ENCODE measurements at regions not wholly inside any gene's neighbourhood (a gene's known extent, or its start where the extent isn't known, plus 50 kb on each side); places are given as distances from the start of the nearest gene placed in this dataset.

GRCh38 chr1:228979774-228980173 is 244.5 kb downstream of the RHOU start:
- Histone ChIP-seq H3K79me2 (ENCODE audit: low read length) (no peaks in the 10 kb centered on the region), H3K4me3 (ENCODE audit: low read length) (no peak overlapping the region), H3K27me3 (ENCODE audit: low read depth, low read length) (peaks cover 25% of the 10 kb centered on the region), H3K9me3 (ENCODE audit: insufficient read depth, low read length) (no peaks in the 10 kb centered on the region), H3K4me1 (ENCODE audit: low read length) (no peaks in the 10 kb centered on the region), H3K9ac (ENCODE audit: low read length) (no peak overlapping the region), H3K27ac (ENCODE audit: low read length) (no peak overlapping the region), H2AFZ (ENCODE audit: low read depth, low read length) (no peak overlapping the region), H3K4me2 (ENCODE audit: low read length) (no peak overlapping the region), H3K36me3 (replicated peaks; ENCODE audit: low read depth, low read length) (no peaks in the 10 kb centered on the region), H4K20me1 (ENCODE audit: insufficient read depth, low read length) (no peaks in the 10 kb centered on the region)
- TF ChIP-seq EZH2phosphoT487 (IDR thresholded peaks at IDR 0.05; ENCODE audit: low read depth) = no peak
- TF ChIP-seq, protein P1, sequence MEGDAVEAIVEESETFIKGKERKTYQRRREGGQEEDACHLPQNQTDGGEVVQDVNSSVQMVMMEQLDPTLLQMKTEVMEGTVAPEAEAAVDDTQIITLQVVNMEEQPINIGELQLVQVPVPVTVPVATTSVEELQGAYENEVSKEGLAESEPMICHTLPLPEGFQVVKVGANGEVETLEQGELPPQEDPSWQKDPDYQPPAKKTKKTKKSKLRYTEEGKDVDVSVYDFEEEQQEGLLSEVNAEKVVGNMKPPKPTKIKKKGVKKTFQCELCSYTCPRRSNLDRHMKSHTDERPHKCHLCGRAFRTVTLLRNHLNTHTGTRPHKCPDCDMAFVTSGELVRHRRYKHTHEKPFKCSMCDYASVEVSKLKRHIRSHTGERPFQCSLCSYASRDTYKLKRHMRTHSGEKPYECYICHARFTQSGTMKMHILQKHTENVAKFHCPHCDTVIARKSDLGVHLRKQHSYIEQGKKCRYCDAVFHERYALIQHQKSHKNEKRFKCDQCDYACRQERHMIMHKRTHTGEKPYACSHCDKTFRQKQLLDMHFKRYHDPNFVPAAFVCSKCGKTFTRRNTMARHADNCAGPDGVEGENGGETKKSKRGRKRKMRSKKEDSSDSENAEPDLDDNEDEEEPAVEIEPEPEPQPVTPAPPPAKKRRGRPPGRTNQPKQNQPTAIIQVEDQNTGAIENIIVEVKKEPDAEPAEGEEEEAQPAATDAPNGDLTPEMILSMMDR (IDR thresholded peaks at IDR 0.05; ENCODE audit: low read depth, low read length) = no peak

- Histone ChIP-seq H3K36me3 (replicated peaks; ENCODE audit: low read depth, low read length) (no peaks in the 10 kb centered on the region), H3K4me1 (ENCODE audit: low read length) (no peaks in the 10 kb centered on the region), H2AFZ (ENCODE audit: low read depth, low read length) (no peak overlapping the region), H3K4me3 (ENCODE audit: low read length) (no peak overlapping the region), H3K9ac (ENCODE audit: low read length) (no peak overlapping the region), H3K27me3 (ENCODE audit: low read depth, low read length) (peaks cover 25% of the 10 kb centered on the region), H4K20me1 (ENCODE audit: insufficient read depth, low read length) (no peaks in the 10 kb centered on the region), H3K27ac (ENCODE audit: low read length) (no peak overlapping the region), H3K79me2 (ENCODE audit: low read length) (no peaks in the 10 kb centered on the region), H3K4me2 (ENCODE audit: low read length) (no peak overlapping the region), H3K9me3 (ENCODE audit: insufficient read depth, low read length) (no peaks in the 10 kb centered on the region)
- no peak for TF ChIP-seq EZH2phosphoT487 (IDR thresholded peaks at IDR 0.05; ENCODE audit: low read depth)
- TF ChIP-seq, protein P1 (IDR thresholded peaks at IDR 0.05; ENCODE audit: low read depth, low read length) = no peak
Measured at GRCh38 chr1:228980232-228980937, 245.1 kb downstream of the RHOU start.

DNA sequence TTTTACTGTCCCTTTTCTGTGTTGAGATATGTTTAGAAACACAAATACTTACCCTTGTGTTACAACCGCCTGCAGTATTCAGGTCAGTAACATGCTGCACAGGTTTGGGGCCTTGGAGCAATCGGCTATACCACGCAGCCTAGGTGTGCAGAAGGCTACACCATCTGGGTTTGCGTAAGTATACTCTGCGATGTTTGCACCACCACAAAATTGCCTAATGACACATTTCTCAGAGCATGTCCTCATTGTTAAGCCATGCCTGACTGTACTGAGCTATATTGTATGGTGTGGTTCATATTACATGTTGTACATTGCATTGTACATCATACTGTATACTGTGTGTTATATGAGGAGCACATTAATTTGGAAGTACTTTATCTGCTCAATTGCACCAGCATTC is 247.4 kb downstream of the RHOU start:
- no peak overlapping the region for H3K4me2 ChIP-seq (ENCODE audit: low read length)
- H3K4me1 ChIP-seq (ENCODE audit: low read length) = peaks cover 7% of the 10 kb centered on the region
- H4K20me1 ChIP-seq (ENCODE audit: insufficient read depth, low read length) = no peaks in the 10 kb centered on the region
- no peak overlapping the region for H3K27ac ChIP-seq (ENCODE audit: low read length)
- no peaks in the 10 kb centered on the region for H3K79me2 ChIP-seq (ENCODE audit: low read length)
- no peak overlapping the region for H3K9ac ChIP-seq (ENCODE audit: low read length)
- H2AFZ ChIP-seq (ENCODE audit: low read depth, low read length) = no peak overlapping the region
- TF ChIP-seq, protein P1 (IDR thresholded peaks at IDR 0.05; ENCODE audit: low read depth, low read length) = no peak
- no peak for TF ChIP-seq EZH2phosphoT487 (IDR thresholded peaks at IDR 0.05; ENCODE audit: low read depth)
- H3K4me3 ChIP-seq (ENCODE audit: low read length) = no peak overlapping the region
- H3K36me3 ChIP-seq (replicated peaks; ENCODE audit: low read depth, low read length) = no peaks in the 10 kb centered on the region
- H3K27me3 ChIP-seq (ENCODE audit: low read depth, low read length) = peaks cover 20% of the 10 kb centered on the region
- H3K9me3 ChIP-seq (ENCODE audit: insufficient read depth, low read length) = no peaks in the 10 kb centered on the region

DNA sequence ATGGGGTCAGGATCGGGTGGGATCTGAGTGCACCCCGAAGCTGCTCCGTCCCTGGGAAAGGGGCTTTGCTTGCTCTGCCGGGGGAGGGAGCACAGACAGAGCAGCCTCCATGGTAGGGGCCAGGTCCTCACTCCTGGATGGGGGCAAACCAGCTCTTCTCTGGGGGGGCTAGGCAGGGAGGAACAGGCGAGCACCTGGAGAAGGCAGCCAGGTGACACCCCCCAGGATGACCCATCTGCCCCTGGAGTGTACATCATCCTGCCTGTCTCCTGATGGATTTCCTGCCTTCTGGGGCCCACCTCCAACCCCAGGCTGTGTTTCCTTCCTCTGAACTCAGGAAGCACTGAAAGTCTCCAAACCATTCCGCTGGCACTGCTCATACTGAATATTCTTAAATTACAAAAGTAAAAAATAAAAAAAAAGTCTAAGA is 248.0 kb downstream of the RHOU start:
- Histone ChIP-seq H3K4me2 (ENCODE audit: low read length) (no peak overlapping the region), H4K20me1 (ENCODE audit: insufficient read depth, low read length) (no peaks in the 10 kb centered on the region), H3K79me2 (ENCODE audit: low read length) (no peaks in the 10 kb centered on the region), H3K27me3 (ENCODE audit: low read depth, low read length) (peaks cover 19% of the 10 kb centered on the region), H3K27ac (ENCODE audit: low read length) (no peak overlapping the region), H2AFZ (ENCODE audit: low read depth, low read length) (no peak overlapping the region), H3K4me3 (ENCODE audit: low read length) (no peak overlapping the region), H3K36me3 (replicated peaks; ENCODE audit: low read depth, low read length) (no peaks in the 10 kb centered on the region), H3K9me3 (ENCODE audit: insufficient read depth, low read length) (no peaks in the 10 kb centered on the region), H3K9ac (ENCODE audit: low read length) (no peak overlapping the region), H3K4me1 (ENCODE audit: low read length) (peaks cover 7% of the 10 kb centered on the region)
- TF ChIP-seq, protein P1 (IDR thresholded peaks at IDR 0.05; ENCODE audit: low read depth, low read length) = no peak
- no peak for TF ChIP-seq EZH2phosphoT487 (IDR thresholded peaks at IDR 0.05; ENCODE audit: low read depth)

Data from OCI-LY3 (cell line).